PC-3 (cell line): ENCODE measurements at regions not wholly inside any gene's neighbourhood (a gene's known extent, or its start where the extent isn't known, plus 50 kb on each side); places are given as distances from the start of the nearest gene placed in this dataset.

Experiments
- ATAC-seq: fragments of 200-7000 bp; cut with Tn5 transposase; 2 replicates; pipeline ENCODE4 v1.9.1; 2020; ENCODE audit warnings: mild to moderate bottlenecking, moderate library complexity
- BruUV-seq: library from RNA; stranded (reverse); fragments of 400-500 nt; replicated peaks from 2 replicates; lab custom pipeline; 2021; lab: Mats Ljungman, UMichigan
- CTCF ChIA-PET: fragments of 300-600 bp; sonication (Branson Sonifier 250); formaldehyde crosslinking; loops from one replicate; lab custom pipeline; 2022; ENCODE audit warnings: antibody characterized with exemption; lab: Charles Lee
- POLR2A ChIA-PET: fragments of 300-600 bp; sonication (Branson Sonifier 250); formaldehyde crosslinking; loops from one replicate; lab custom pipeline; 2022; ENCODE audit warnings: antibody characterized with exemption; ENCODE audit not compliant: unreplicated experiment; lab: Charles Lee
- DNase-seq: peaks from one replicate; pipeline ENCODE4 v3.0.0-alpha.2; 2015
- H2AFZ ChIP-seq: fragments of 300-600 bp; sonication (generic); 2 replicates; pipeline ENCODE4 v1.6.0; 2016; ENCODE audit warnings: antibody characterized with exemption, low read length
- H3F3A ChIP-seq: fragments of 300-600 bp; sonication (generic); one replicate; pipeline ENCODE4 v1.6.0; 2017; ENCODE audit warnings: antibody characterized with exemption, low read length, control low read depth, mild to moderate bottlenecking; ENCODE audit not compliant: unreplicated experiment
- H3K27ac ChIP-seq: fragments of 300-600 bp; sonication (generic); 2 replicates; pipeline ENCODE4 v1.5.1; 2016; ENCODE audit warnings: mild to moderate bottlenecking, low read length
- H3K27me3 ChIP-seq: fragments of 300-600 bp; sonication (generic); 2 replicates; pipeline ENCODE4 v1.6.1; 2016; ENCODE audit warnings: low read length, mixed read lengths
- H3K36me3 ChIP-seq: fragments of 300-600 bp; sonication (generic); 2 replicates; pipeline ENCODE4 v1.6.1; 2016; ENCODE audit warnings: low read depth, mixed run types, low read length, mixed read lengths
- H3K4me1 ChIP-seq: fragments of 300-600 bp; sonication (generic); 2 replicates; pipeline ENCODE4 v1.5.1; 2016; ENCODE audit warnings: low read length; ENCODE audit not compliant: insufficient read depth
- H3K4me2 ChIP-seq: fragments of 300-600 bp; sonication (generic); 2 replicates; pipeline ENCODE4 v1.6.0; 2016; ENCODE audit warnings: low read length
- H3K4me3 ChIP-seq: fragments of 300-600 bp; sonication (generic); 2 replicates; pipeline ENCODE4 v1.5.1; 2016; ENCODE audit warnings: mild to moderate bottlenecking, low read length, mixed read lengths
- H3K79me2 ChIP-seq: fragments of 300-600 bp; sonication (generic); 2 replicates; pipeline ENCODE4 v1.6.1; 2017; ENCODE audit warnings: low read length, mixed read lengths
- H3K9ac ChIP-seq: fragments of 300-600 bp; sonication (generic); 2 replicates; pipeline ENCODE4 v1.6.0; 2016; ENCODE audit warnings: mild to moderate bottlenecking, low read length
- H3K9me2 ChIP-seq: fragments of 300-600 bp; sonication (generic); replicated peaks from 2 replicates; pipeline ENCODE4 v1.6.1; 2016; ENCODE audit warnings: mixed run types, low read length, mixed read lengths
- H3K9me3 ChIP-seq: fragments of 300-600 bp; sonication (generic); 2 replicates; pipeline ENCODE4 v1.6.1; 2016; ENCODE audit warnings: low read length, mixed read lengths
- H4K20me1 ChIP-seq: fragments of 300-600 bp; sonication (generic); 2 replicates; pipeline ENCODE4 v1.6.1; 2016; ENCODE audit warnings: low read length, mixed read lengths
- EZH2 ChIP-seq: fragments of 300-600 bp; sonication (generic); IDR thresholded peaks from one replicate; pipeline ENCODE4 v1.6.1; 2017; ENCODE audit warnings: antibody characterized with exemption, mild to moderate bottlenecking, low read length; ENCODE audit not compliant: unreplicated experiment
- EZH2phosphoT487 ChIP-seq: fragments of 300-600 bp; sonication (generic); IDR thresholded peaks from 2 replicates; pipeline ENCODE4 v1.6.1; 2018; ENCODE audit warnings: mild to moderate bottlenecking, antibody characterized with exemption, low read length, borderline replicate concordance
- intact Hi-C: fragments of 100-400 bp; cut with micrococcal nuclease; formaldehyde crosslinking; loops from 2 replicates; pipeline ENCODE4 v1.9.0; 2023
- TF ChIP-seq, protein P1 (sequence below): fragments of 300-600 bp; sonication (generic); conservative IDR thresholded peaks from 2 replicates; pipeline ENCODE4 v1.5.1; 2017; ENCODE audit warnings: antibody characterized with exemption, low read depth, mild to moderate bottlenecking, low read length

GRCh38 chr3:127105587-127105986 lies 87.3 kb upstream of the PRR23E start:
- Histone ChIP-seq H3K9me2 (no peaks in the 10 kb centered on the region), H3K27ac (no peak overlapping the region), H4K20me1 (no peaks in the 10 kb centered on the region), H3K9ac (no peak overlapping the region), H3K4me3 (no peak overlapping the region), H3K4me1 (no peaks in the 10 kb centered on the region), H3K9me3 (no peaks in the 10 kb centered on the region), H3K79me2 (no peaks in the 10 kb centered on the region), H3K4me2 (no peak overlapping the region), H3K27me3 (no peaks in the 10 kb centered on the region), H2AFZ (no peak overlapping the region), H3F3A (no peaks in the 10 kb centered on the region), H3K36me3 (no peaks in the 10 kb centered on the region)
- TF ChIP-seq, protein P1, sequence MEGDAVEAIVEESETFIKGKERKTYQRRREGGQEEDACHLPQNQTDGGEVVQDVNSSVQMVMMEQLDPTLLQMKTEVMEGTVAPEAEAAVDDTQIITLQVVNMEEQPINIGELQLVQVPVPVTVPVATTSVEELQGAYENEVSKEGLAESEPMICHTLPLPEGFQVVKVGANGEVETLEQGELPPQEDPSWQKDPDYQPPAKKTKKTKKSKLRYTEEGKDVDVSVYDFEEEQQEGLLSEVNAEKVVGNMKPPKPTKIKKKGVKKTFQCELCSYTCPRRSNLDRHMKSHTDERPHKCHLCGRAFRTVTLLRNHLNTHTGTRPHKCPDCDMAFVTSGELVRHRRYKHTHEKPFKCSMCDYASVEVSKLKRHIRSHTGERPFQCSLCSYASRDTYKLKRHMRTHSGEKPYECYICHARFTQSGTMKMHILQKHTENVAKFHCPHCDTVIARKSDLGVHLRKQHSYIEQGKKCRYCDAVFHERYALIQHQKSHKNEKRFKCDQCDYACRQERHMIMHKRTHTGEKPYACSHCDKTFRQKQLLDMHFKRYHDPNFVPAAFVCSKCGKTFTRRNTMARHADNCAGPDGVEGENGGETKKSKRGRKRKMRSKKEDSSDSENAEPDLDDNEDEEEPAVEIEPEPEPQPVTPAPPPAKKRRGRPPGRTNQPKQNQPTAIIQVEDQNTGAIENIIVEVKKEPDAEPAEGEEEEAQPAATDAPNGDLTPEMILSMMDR, result no peak
- no peak for TF ChIP-seq EZH2
- no peak for TF ChIP-seq EZH2phosphoT487
- intact Hi-C loops, result no loop called here
- CTCF ChIA-PET, result no interaction called here
- BruUV-seq, result no TSS peak
- POLR2A ChIA-PET, result no interaction called here
- ATAC-seq, result no peak
- DNase-seq, result no peak

- Histone ChIP-seq H3K79me2 (no peaks in the 10 kb centered on the region), H3K4me2 (no peak overlapping the region), H2AFZ (no peak overlapping the region), H3F3A (no peaks in the 10 kb centered on the region), H3K9ac (no peak overlapping the region), H3K4me1 (no peaks in the 10 kb centered on the region), H3K4me3 (no peak overlapping the region), H3K9me3 (no peaks in the 10 kb centered on the region), H4K20me1 (no peaks in the 10 kb centered on the region), H3K9me2 (no peaks in the 10 kb centered on the region), H3K36me3 (no peaks in the 10 kb centered on the region), H3K27me3 (no peaks in the 10 kb centered on the region), H3K27ac (no peak overlapping the region)
- ChIA-PET CTCF (no interaction called here), POLR2A (no interaction called here)
- ATAC-seq (no peak), DNase-seq (no peak)
- BruUV-seq, result no TSS peak
- TF ChIP-seq EZH2 (no peak), EZH2phosphoT487 (no peak)
- TF ChIP-seq, protein P1, result no peak
- intact Hi-C loops, result no loop called here
Observed at GRCh38 chr3:127106053-127106452, 86.9 kb upstream of the PRR23E start.

DNA sequence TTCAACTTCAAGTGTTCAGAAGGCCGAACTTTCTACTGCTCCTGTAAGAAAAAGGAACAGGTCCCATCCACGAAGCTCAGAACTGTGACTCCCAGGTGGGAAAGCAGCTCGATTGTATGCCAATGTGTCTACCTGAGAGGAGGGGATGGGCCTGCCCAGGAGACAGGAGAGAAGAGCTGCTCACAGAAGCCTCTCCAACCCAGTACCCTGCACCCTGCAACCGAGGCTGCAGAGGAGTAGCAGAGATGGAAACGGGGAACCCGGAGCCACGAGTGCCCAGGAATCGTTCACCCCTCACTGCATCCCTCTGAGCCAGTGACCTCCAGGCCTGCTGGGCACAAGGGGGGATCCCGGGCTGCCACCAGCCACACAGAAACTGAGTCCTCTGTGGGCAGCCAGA lies 86.5 kb upstream of the PRR23E start:
- no peak overlapping the region for H3K9ac ChIP-seq
- no peaks in the 10 kb centered on the region for H3K4me1 ChIP-seq
- H3K9me3 ChIP-seq, result no peaks in the 10 kb centered on the region
- H3K27ac ChIP-seq, result no peak overlapping the region
- H3F3A ChIP-seq, result no peaks in the 10 kb centered on the region
- TF ChIP-seq EZH2, result no peak
- no peak for TF ChIP-seq EZH2phosphoT487
- TF ChIP-seq, protein P1, result no peak
- no peak overlapping the region for H3K4me2 ChIP-seq
- ChIA-PET POLR2A (no interaction called here), CTCF (no interaction called here)
- H3K9me2 ChIP-seq, result no peaks in the 10 kb centered on the region
- no peak for ATAC-seq
- no peaks in the 10 kb centered on the region for H3K79me2 ChIP-seq
- no peaks in the 10 kb centered on the region for H3K36me3 ChIP-seq
- intact Hi-C loops, result no loop called here
- H3K4me3 ChIP-seq, result no peak overlapping the region
- no peak overlapping the region for H2AFZ ChIP-seq
- no peaks in the 10 kb centered on the region for H4K20me1 ChIP-seq
- H3K27me3 ChIP-seq, result no peaks in the 10 kb centered on the region
- DNase-seq, result no peak
- BruUV-seq, result no TSS peak
